ENCODE measurements at regions not wholly inside any gene's neighbourhood (a gene's known extent, or its start where the extent isn't known, plus 50 kb on each side); places are given as distances from the start of the nearest gene placed in this dataset.

DNA sequence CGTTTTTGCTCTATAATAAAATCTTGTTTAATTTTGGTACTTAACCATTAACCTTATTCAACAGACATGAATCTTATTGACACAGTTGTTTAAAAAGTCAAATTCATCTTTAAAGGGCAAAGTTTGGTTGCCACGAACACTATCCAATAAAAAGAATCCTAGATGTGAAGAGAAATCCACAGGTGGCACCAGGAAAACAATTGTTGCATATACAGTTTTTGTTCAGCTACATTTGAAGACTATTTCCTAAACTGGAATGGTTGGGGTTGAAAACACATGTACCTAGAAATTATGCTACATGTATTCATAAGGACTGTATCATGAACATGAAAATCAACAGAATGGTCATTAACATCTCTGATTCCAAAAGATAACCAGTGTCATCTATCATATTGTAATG is 71.1 kb upstream of the GULP1 start:
- TF ChIP-seq EZH2phosphoT487 (IDR thresholded peaks at IDR 0.05; ENCODE audit: insufficient read depth, low read depth): no peak
- TF ChIP-seq EZH2 (IDR thresholded peaks at IDR 0.05; ENCODE audit: insufficient read depth, poor library complexity, severe bottlenecking): no peak

Data from GM23248 (cell line).